Endodermal cell (in vitro differentiated cells): ENCODE measurements at regions not wholly inside any gene's neighbourhood (a gene's known extent, or its start where the extent isn't known, plus 50 kb on each side); places are given as distances from the start of the nearest gene placed in this dataset.

ENCODE experiments used
- DNase-seq: peaks from one replicate; pipeline ENCODE4 v3.0.0-alpha.2; 2017
- H3K27ac ChIP-seq: 2 replicates; pipeline ENCODE4 v1.5.1; 2013; ENCODE audit warnings: mild to moderate bottlenecking, low read depth, low read length, moderate library complexity
- H3K27me3 ChIP-seq: 2 replicates; pipeline ENCODE4 v1.6.1; 2013; ENCODE audit warnings: mild to moderate bottlenecking, low read length, moderate library complexity; ENCODE audit not compliant: insufficient read depth, control insufficient read depth, poor library complexity, severe bottlenecking
- H3K36me3 ChIP-seq: 2 replicates; pipeline ENCODE4 v1.7.0; 2013; ENCODE audit warnings: mild to moderate bottlenecking, low read length, moderate library complexity; ENCODE audit not compliant: control insufficient read depth, insufficient read depth
- H3K4me1 ChIP-seq: one replicate; pipeline ENCODE4 v1.7.0; 2013; ENCODE audit warnings: low read length; ENCODE audit not compliant: control insufficient read depth, insufficient read depth
- H3K4me3 ChIP-seq: 2 replicates; pipeline ENCODE4 v1.5.1; 2013; ENCODE audit warnings: mild to moderate bottlenecking, low read length, moderate library complexity
- H3K9ac ChIP-seq: 2 replicates; pipeline ENCODE4 v1.6.1; 2013; ENCODE audit warnings: mild to moderate bottlenecking, low read length, moderate library complexity; ENCODE audit not compliant: poor library complexity, severe bottlenecking; ENCODE audit errors: extremely low read depth
- H3K9me3 ChIP-seq: 2 replicates; pipeline ENCODE4 v1.6.1; 2013; ENCODE audit warnings: mild to moderate bottlenecking, low read length, moderate library complexity; ENCODE audit not compliant: control insufficient read depth
- H3K27ac Mint-ChIP-seq: 2 replicates; pipeline ENCODE4 v1.8.0; 2020; ENCODE audit warnings: mixed read lengths
- H3K27me3 Mint-ChIP-seq: 2 replicates; pipeline ENCODE4 v1.8.0; 2021; ENCODE audit warnings: mild to moderate bottlenecking, mixed read lengths; ENCODE audit not compliant: insufficient read depth
- H3K36me3 Mint-ChIP-seq: 2 replicates; pipeline ENCODE4 v1.8.0; 2020; ENCODE audit warnings: low read depth, mixed read lengths
- H3K4me1 Mint-ChIP-seq: 2 replicates; pipeline ENCODE4 v1.8.0; 2020; ENCODE audit warnings: mixed read lengths
- H3K4me3 Mint-ChIP-seq: 2 replicates; pipeline ENCODE4 v1.8.0; 2020; ENCODE audit warnings: mild to moderate bottlenecking, moderate library complexity, mixed read lengths
- H3K9me3 Mint-ChIP-seq: 2 replicates; pipeline ENCODE4 v1.8.0; 2020; ENCODE audit warnings: mild to moderate bottlenecking, mixed read lengths
- WGBS, 2 experiments: methylation state at CpG; one replicate each; pipeline versions ENCODE4 v1.1.5 to v1.1.7; 2013; ENCODE audit warnings: missing lambda C conversion rate in 2 of 2, mixed read lengths in 1 of 2; ENCODE audit not compliant: insufficient coverage in 1 of 2, insufficient read length in 1 of 2; 5-methylcytosine and 5-hydroxymethylcytosine counted together
- TF ChIP-seq, protein P1 (sequence below): fragments of 200-600 bp; sonication (generic); conservative IDR thresholded peaks from 2 replicates; pipeline ENCODE4 v1.5.0; 2021; ENCODE audit warnings: antibody characterized with exemption, mild to moderate bottlenecking

DNA sequence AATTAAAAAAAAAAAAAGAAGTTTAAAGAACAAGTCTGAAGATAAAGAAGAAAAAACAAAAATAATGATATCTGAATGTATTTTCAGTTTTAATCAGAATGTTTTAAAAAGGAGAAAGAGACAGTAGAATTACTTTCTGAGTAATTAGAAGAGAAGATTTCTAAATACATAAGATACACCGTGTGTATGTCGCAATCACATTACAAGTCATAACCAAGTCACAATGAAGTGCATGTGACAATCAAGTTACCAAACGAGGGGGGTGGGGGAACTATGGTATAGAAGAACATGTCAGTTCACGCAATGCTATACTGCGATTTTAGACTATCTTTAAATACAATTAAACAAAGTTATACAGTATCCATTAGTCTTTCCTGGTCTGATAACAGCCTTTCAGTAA is 1464.1 kb upstream of the FLRT2 start:
- Mint-ChIP-seq H3K4me3 (no peak overlapping the region), H3K9me3 (no peaks in the 10 kb centered on the region), H3K27ac (no peak overlapping the region), H3K36me3 (no peaks in the 10 kb centered on the region), H3K27me3 (no peaks in the 10 kb centered on the region), H3K4me1 (peaks cover 1% of the 10 kb centered on the region)
- Histone ChIP-seq H3K4me1 (no peaks in the 10 kb centered on the region), H3K9ac (no peak overlapping the region), H3K9me3 (no peaks in the 10 kb centered on the region), H3K4me3 (no peak overlapping the region), H3K27me3 (no peaks in the 10 kb centered on the region), H3K27ac (no peak overlapping the region), H3K36me3 (no peaks in the 10 kb centered on the region)
- TF ChIP-seq, protein P1, sequence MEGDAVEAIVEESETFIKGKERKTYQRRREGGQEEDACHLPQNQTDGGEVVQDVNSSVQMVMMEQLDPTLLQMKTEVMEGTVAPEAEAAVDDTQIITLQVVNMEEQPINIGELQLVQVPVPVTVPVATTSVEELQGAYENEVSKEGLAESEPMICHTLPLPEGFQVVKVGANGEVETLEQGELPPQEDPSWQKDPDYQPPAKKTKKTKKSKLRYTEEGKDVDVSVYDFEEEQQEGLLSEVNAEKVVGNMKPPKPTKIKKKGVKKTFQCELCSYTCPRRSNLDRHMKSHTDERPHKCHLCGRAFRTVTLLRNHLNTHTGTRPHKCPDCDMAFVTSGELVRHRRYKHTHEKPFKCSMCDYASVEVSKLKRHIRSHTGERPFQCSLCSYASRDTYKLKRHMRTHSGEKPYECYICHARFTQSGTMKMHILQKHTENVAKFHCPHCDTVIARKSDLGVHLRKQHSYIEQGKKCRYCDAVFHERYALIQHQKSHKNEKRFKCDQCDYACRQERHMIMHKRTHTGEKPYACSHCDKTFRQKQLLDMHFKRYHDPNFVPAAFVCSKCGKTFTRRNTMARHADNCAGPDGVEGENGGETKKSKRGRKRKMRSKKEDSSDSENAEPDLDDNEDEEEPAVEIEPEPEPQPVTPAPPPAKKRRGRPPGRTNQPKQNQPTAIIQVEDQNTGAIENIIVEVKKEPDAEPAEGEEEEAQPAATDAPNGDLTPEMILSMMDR, result no peak
- DNase-seq, result no peak
- 93 to 94% methylated on average over 3 to 5 of the region's 5 CpGs for WGBS, 2 experiments

DNA sequence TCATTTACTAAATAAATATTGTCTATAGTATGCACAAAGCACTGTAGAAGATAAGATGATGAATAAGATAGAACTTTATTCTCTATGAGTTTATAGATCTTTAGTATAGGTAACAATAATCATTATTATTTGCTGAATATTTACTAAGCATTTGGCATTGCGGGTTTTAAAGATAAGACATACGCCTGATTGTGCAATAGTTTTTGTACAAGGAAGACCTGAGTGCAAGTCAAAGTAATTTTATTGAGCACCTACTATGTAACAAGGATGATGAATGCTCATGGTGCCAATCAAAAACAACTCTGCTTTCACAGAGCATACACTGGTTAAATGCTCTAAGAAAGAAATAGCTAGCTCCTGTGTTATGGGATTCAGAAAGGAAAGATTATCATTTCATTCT is 1461.7 kb upstream of the FLRT2 start:
- Mint-ChIP-seq H3K9me3 (no peaks in the 10 kb centered on the region), H3K4me1 (no peaks in the 10 kb centered on the region), H3K36me3 (no peaks in the 10 kb centered on the region), H3K4me3 (no peak overlapping the region), H3K27ac (no peak overlapping the region), H3K27me3 (no peaks in the 10 kb centered on the region)
- Histone ChIP-seq H3K4me1 (no peaks in the 10 kb centered on the region), H3K4me3 (no peak overlapping the region), H3K9me3 (no peaks in the 10 kb centered on the region), H3K27me3 (no peaks in the 10 kb centered on the region), H3K36me3 (no peaks in the 10 kb centered on the region), H3K27ac (no peak overlapping the region), H3K9ac (no peak overlapping the region)
- no peak for DNase-seq
- TF ChIP-seq, protein P1, result no peak
- WGBS, 2 experiments, result 96% methylated on average over 2 of the region's 2 CpGs; no CpG with 5 or more reads in 1 of the 2 experiments

DNA sequence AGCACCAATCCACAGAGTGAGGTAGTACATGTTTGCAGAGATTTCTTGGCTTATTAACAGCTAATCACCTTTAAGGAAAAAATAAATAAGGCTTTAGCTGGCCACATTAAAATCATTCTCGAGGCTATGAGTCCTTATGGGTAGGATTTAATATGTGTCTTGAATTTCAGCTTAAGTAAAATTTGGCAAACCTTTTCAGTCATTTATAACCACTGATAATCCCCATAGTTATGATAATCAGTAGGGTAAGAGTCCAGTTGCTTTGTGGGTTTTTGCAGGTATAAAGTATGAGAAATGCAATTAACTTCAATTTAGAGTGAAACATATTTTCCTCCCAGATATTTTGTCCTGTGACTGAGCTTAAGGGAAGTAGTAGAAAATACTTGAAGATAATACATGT is 1458.9 kb upstream of the FLRT2 start:
- 90% methylated on average over 1 of the region's 1 CpG; no CpG with 5 or more reads in 1 of the 2 experiments for WGBS, 2 experiments
- Histone ChIP-seq H3K27me3 (no peaks in the 10 kb centered on the region), H3K9me3 (no peaks in the 10 kb centered on the region), H3K36me3 (no peaks in the 10 kb centered on the region), H3K4me3 (no peak overlapping the region), H3K9ac (no peak overlapping the region), H3K27ac (no peak overlapping the region), H3K4me1 (no peaks in the 10 kb centered on the region)
- H3K27me3 Mint-ChIP-seq, result no peaks in the 10 kb centered on the region
- H3K4me1 Mint-ChIP-seq, result no peaks in the 10 kb centered on the region
- H3K27ac Mint-ChIP-seq, result no peak overlapping the region
- H3K4me3 Mint-ChIP-seq, result no peak overlapping the region
- no peaks in the 10 kb centered on the region for H3K36me3 Mint-ChIP-seq
- no peaks in the 10 kb centered on the region for H3K9me3 Mint-ChIP-seq
- TF ChIP-seq, protein P1, result no peak
- DNase-seq, result no peak
